ENCODE measurements at regions not wholly inside any gene's neighbourhood (a gene's known extent, or its start where the extent isn't known, plus 50 kb on each side); places are given as distances from the start of the nearest gene placed in this dataset.

DNA sequence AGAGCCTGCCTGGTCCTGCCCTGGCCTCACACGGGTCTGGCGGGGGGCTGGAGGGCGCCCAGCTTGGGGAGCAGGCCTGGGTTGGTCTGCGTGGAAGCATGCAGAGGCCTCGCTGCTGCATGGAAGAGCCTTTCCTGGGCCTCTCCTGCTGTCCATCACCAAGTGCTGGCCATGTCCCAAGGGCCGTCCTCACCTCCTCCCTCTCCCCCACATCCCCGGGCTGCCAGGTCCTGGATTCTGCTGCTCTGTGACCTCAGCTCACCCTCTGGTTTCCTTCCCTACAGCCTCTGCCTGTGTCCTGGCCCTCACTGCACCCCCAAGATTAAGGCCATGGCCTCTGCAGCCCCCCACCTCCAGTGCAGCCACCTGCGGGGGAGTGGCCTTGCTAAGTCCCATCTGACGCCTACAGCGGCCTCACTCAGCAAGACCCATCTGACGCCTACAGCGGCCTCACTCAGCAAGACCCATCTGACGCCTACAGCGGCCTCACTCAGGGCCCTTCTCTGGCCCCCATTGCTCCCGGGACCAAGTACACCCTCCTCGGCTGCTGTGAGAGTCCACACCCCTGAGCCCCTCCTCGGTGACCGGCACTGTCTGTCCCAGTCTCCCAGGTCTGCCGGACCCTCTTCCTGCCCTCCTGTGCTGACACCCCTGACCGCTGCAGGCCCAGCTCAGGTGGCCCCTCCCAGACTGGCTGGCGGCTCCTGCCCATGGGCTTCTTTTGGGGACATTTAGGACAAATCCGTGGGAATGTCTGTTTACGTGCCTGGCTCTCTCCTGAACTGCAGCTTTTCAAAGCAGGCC is 119.5 kb upstream of the B3GAT1 start:
- DNase-seq: peak in 3 of 7 donors; percentile 4 to 23 (median 8)
- TF ChIP-seq, protein P1, sequence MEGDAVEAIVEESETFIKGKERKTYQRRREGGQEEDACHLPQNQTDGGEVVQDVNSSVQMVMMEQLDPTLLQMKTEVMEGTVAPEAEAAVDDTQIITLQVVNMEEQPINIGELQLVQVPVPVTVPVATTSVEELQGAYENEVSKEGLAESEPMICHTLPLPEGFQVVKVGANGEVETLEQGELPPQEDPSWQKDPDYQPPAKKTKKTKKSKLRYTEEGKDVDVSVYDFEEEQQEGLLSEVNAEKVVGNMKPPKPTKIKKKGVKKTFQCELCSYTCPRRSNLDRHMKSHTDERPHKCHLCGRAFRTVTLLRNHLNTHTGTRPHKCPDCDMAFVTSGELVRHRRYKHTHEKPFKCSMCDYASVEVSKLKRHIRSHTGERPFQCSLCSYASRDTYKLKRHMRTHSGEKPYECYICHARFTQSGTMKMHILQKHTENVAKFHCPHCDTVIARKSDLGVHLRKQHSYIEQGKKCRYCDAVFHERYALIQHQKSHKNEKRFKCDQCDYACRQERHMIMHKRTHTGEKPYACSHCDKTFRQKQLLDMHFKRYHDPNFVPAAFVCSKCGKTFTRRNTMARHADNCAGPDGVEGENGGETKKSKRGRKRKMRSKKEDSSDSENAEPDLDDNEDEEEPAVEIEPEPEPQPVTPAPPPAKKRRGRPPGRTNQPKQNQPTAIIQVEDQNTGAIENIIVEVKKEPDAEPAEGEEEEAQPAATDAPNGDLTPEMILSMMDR (IDR thresholded peaks at IDR 0.05): no peak
- TF ChIP-seq POLR2A (IDR thresholded peaks at IDR 0.05): no peak
- Histone ChIP-seq H3K4me3 (no peak overlapping the region), H3K27ac (no peak overlapping the region), H3K27me3 (no peaks in the 10 kb centered on the region), H3K9me3 (replicated peaks in 1 of 3) (no peaks in the 10 kb centered on the region), H3K36me3 (replicated peaks in 1 of 2) (no peaks in the 10 kb centered on the region), H3K4me1 (replicated peaks in 1 of 2) (no peaks in the 10 kb centered on the region)
- intact Hi-C loops (cut with DNase I): no loop called here
- WGBS, 4 donors: 75 to 80% (median 77%) methylated on average over 13 to 23 of the region's 23 CpGs

DNA sequence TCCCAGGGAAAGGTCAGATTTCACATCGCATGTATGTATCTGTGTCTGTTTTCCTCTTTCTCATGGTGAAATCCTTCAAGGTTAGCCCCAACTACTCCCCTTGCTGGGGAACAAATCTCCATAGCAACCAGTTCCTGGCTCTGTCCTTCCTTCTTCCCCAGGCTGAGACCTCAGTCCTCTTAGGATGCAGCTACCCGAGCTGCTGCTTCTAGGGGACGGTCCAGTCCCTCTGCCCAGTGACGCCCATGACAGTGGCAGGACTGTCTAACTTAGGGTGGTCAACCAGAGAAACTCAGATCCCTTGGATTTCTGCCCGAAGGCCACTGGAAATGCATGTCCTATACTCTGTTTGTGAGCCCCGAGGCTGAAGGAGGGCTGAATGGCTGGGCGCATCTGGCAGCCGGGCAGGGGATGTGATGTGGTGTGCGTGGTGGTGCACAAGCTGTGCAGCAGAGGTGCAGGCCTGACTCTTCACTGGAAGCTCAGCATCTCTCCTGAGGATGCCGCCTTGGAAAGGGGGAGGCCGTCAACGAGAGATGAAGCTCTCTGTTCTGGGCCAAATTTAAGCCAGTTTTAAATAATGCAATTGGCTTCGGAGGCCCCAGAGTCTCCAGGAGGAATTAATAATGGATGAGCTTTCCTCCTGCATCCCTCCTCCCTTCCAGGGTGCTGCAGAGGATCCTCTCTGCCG is 118.7 kb upstream of the B3GAT1 start:
- 68 to 79% (median 76%) methylated on average over 6 to 14 of the region's 14 CpGs for WGBS, 4 donors
- intact Hi-C loops (cut with DNase I): no loop called here
- no peaks in the 10 kb centered on the region for H3K36me3 ChIP-seq (replicated peaks in 1 of 2)
- peak in 3 of 7 donors; percentile 4 to 42 (median 15) for DNase-seq
- no peaks in the 10 kb centered on the region for H3K27me3 ChIP-seq
- H3K4me1 ChIP-seq (replicated peaks in 1 of 2): no peaks in the 10 kb centered on the region
- TF ChIP-seq, protein P1 (IDR thresholded peaks at IDR 0.05): no peak
- TF ChIP-seq POLR2A (IDR thresholded peaks at IDR 0.05): no peak
- H3K9me3 ChIP-seq (replicated peaks in 1 of 3): no peaks in the 10 kb centered on the region
- no peak overlapping the region for H3K27ac ChIP-seq
- no peak overlapping the region for H3K4me3 ChIP-seq

DNA sequence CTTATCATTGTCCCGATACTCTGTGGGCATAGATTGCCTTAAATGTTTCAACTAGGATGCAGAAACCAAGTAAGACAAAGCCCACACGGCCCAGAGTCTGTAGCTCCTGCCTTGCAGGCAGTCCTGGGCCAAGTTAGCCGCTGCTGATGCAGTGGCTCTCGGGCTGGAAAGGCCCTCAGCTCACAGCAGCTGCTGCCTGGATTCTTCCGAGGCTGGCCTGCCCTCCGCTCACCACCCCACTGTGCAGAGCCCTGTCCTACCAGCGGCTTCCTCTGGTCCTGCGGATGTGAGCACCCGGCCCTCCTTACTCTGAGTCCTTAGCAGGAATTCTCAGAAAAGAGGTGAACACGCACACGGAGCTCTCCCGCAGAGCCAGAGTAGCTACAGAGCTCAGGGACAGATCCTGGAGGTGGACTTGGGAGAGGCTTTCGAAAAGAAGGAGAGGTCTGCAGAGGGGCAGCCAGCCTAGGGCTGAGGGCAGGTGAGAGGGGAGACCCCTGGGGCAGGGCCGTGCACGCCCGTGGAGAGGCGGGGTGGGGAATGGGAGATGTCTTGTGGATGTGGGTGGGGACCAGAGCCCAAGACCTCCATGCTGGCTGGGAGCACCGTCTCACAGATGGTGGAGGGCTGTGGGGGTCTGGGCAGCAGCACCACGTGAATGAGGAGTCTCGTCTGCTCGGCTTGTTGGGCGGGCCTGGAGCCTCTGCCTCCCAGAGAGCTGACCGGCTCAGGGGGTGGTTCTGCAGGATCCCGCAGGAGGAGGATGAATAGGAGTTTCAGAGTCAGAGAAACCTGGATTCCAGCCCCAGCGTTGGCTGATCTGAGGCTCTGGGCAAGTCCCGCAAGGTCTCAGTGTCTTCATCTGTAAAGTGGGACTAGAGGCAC is 117.4 kb upstream of the B3GAT1 start:
- no peak overlapping the region for H3K4me3 ChIP-seq
- intact Hi-C loops (cut with DNase I): no loop called here
- H3K27me3 ChIP-seq: no peaks in the 10 kb centered on the region
- 70 to 75% (median 72%) methylated on average over 14 to 26 of the region's 26 CpGs for WGBS, 4 donors
- no peaks in the 10 kb centered on the region for H3K36me3 ChIP-seq (replicated peaks in 1 of 2)
- TF ChIP-seq, protein P1 (IDR thresholded peaks at IDR 0.05): no peak
- no peak for TF ChIP-seq POLR2A (IDR thresholded peaks at IDR 0.05)
- H3K9me3 ChIP-seq (replicated peaks in 1 of 3): no peaks in the 10 kb centered on the region
- H3K4me1 ChIP-seq (replicated peaks in 1 of 2): no peaks in the 10 kb centered on the region
- peak in 3 of 7 donors; percentile 5 to 21 (median 10) for DNase-seq
- H3K27ac ChIP-seq: no peak overlapping the region

DNA sequence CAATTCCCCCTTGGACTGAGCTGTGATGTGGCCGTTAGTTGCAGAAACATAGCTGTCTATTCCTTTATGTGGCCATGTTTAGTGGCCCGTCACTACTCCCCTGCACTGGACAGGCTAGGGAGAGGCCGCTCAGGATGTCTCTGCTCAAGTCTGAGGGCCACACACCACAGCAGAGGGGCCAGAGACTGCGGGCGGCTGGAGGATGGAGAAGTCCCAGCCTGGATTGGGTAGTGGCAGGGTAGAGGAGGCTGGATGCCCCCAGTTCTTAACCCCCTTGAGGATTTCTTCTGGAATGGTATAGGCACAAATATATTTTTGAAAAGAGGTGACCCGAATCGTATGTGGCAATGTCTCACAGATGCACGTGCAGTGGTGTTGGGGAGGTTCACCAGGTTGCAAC is 116.4 kb upstream of the B3GAT1 start:
- no peaks in the 10 kb centered on the region for H3K36me3 ChIP-seq (replicated peaks in 1 of 2)
- TF ChIP-seq POLR2A (IDR thresholded peaks at IDR 0.05): no peak
- TF ChIP-seq, protein P1 (IDR thresholded peaks at IDR 0.05): no peak
- no peak overlapping the region for H3K4me3 ChIP-seq
- WGBS, 4 donors: 75 to 86% (median 84%) methylated on average over 8 of the region's 8 CpGs
- no peaks in the 10 kb centered on the region for H3K4me1 ChIP-seq (replicated peaks in 1 of 2)
- intact Hi-C loops (cut with DNase I): no loop called here
- no peak overlapping the region for H3K27ac ChIP-seq
- DNase-seq: peak in 2 of 7 donors; percentile 1 to 31
- H3K27me3 ChIP-seq: no peaks in the 10 kb centered on the region
- no peaks in the 10 kb centered on the region for H3K9me3 ChIP-seq (replicated peaks in 1 of 3)

All from adrenal gland (tissue), 9 donors.